ENCODE measurements at regions not wholly inside any gene's neighbourhood (a gene's known extent, or its start where the extent isn't known, plus 50 kb on each side); places are given as distances from the start of the nearest gene placed in this dataset.

DNA sequence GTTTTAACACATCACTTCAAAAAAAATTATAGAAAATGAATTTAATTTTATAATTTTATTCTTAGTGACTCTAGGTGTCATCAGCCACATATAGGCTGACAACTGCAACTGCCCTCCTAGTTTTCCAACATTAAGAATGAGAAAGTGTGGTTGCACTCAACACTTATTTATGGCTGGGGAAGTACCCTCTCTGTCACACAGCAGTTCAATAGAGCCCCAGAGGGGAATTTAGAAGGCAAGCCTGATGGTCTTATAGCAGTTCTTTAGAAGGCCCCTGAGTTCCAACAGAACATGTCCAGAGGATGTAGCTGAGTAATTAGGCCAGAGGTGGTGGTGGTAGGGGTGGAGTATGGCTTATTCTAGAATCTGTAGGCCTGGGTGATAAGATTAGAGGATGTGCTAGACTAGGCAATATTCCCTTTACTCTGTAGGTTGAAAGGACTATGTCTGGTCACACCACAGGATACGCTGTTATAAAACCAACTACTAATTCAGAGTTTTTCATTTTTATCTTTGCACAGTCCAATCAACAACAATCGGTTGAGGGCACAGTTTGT lies 226.5 kb upstream of the CITED2 start:
- TF ChIP-seq, protein P1, sequence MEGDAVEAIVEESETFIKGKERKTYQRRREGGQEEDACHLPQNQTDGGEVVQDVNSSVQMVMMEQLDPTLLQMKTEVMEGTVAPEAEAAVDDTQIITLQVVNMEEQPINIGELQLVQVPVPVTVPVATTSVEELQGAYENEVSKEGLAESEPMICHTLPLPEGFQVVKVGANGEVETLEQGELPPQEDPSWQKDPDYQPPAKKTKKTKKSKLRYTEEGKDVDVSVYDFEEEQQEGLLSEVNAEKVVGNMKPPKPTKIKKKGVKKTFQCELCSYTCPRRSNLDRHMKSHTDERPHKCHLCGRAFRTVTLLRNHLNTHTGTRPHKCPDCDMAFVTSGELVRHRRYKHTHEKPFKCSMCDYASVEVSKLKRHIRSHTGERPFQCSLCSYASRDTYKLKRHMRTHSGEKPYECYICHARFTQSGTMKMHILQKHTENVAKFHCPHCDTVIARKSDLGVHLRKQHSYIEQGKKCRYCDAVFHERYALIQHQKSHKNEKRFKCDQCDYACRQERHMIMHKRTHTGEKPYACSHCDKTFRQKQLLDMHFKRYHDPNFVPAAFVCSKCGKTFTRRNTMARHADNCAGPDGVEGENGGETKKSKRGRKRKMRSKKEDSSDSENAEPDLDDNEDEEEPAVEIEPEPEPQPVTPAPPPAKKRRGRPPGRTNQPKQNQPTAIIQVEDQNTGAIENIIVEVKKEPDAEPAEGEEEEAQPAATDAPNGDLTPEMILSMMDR (IDR thresholded peaks at IDR 0.05; ENCODE audit: low read length), result no peak
- TF ChIP-seq EZH2 (IDR thresholded peaks at IDR 0.05; ENCODE audit: borderline replicate concordance, low read length), result no peak
